ENCODE measurements at regions not wholly inside any gene's neighbourhood (a gene's known extent, or its start where the extent isn't known, plus 50 kb on each side); places are given as distances from the start of the nearest gene placed in this dataset.

- Histone ChIP-seq H3K27ac (no peak overlapping the region), H3K9me3 (no peaks in the 10 kb centered on the region), H3K4me3 (no peak overlapping the region), H3K4me1 (no peaks in the 10 kb centered on the region), H3K27me3 (no peaks in the 10 kb centered on the region), H3K36me3 (replicated peaks in 1 of 2; ENCODE audit: insufficient read depth in 1 of 2, low read depth in 2 of 2) (no peaks in the 10 kb centered on the region)
- intact Hi-C loops (cut with DNase I), result no loop called here
- ATAC-seq (no peak), DNase-seq (no peak)
- TF ChIP-seq POLR2A (IDR thresholded peaks at IDR 0.05) (no peak), CTCF (IDR thresholded peaks at IDR 0.05) (no peak)
- WGBS, 2 donors, result 7 to 15% methylated on average over 1 of the region's 1 CpG
Observed at GRCh38 chr6:120496661-120497060, 837.6 kb downstream of the TBC1D32 start.

- Histone ChIP-seq H3K36me3 (replicated peaks in 1 of 2; ENCODE audit: insufficient read depth in 1 of 2, low read depth in 2 of 2) (no peaks in the 10 kb centered on the region), H3K27ac (no peak overlapping the region), H3K4me3 (no peak overlapping the region), H3K27me3 (no peaks in the 10 kb centered on the region), H3K4me1 (no peaks in the 10 kb centered on the region), H3K9me3 (no peaks in the 10 kb centered on the region)
- DNase-seq (no peak), ATAC-seq (no peak)
- intact Hi-C loops (cut with DNase I), result no loop called here
- TF ChIP-seq POLR2A (IDR thresholded peaks at IDR 0.05), result no peak
- no peak for TF ChIP-seq CTCF (IDR thresholded peaks at IDR 0.05)
Observed at GRCh38 chr6:120493505-120493904, 840.8 kb downstream of the TBC1D32 start.

GRCh38 chr6:120489941-120490340 is 844.3 kb downstream of the TBC1D32 start:
- intact Hi-C loops (cut with DNase I), result no loop called here
- Histone ChIP-seq H3K27me3 (no peaks in the 10 kb centered on the region), H3K27ac (no peak overlapping the region), H3K4me1 (no peaks in the 10 kb centered on the region), H3K4me3 (no peak overlapping the region), H3K36me3 (replicated peaks in 1 of 2; ENCODE audit: insufficient read depth in 1 of 2, low read depth in 2 of 2) (no peaks in the 10 kb centered on the region), H3K9me3 (no peaks in the 10 kb centered on the region)
- TF ChIP-seq POLR2A (IDR thresholded peaks at IDR 0.05) (no peak), CTCF (IDR thresholded peaks at IDR 0.05) (no peak)
- DNase-seq (no peak), ATAC-seq (no peak)
- 59 to 64% methylated on average over 2 of the region's 2 CpGs for WGBS, 2 donors

GRCh38 chr6:120484146-120484545 is 850.1 kb downstream of the TBC1D32 start:
- 77 to 88% methylated on average over 2 of the region's 2 CpGs for WGBS, 2 donors
- H3K9me3 ChIP-seq, result no peaks in the 10 kb centered on the region
- no peaks in the 10 kb centered on the region for H3K36me3 ChIP-seq (replicated peaks in 1 of 2; ENCODE audit: insufficient read depth in 1 of 2, low read depth in 2 of 2)
- H3K4me3 ChIP-seq, result no peak overlapping the region
- no peaks in the 10 kb centered on the region for H3K4me1 ChIP-seq
- no peak overlapping the region for H3K27ac ChIP-seq
- no peak for ATAC-seq
- intact Hi-C loops (cut with DNase I), result no loop called here
- no peak for DNase-seq
- H3K27me3 ChIP-seq, result no peaks in the 10 kb centered on the region
- TF ChIP-seq POLR2A (IDR thresholded peaks at IDR 0.05), result no peak
- TF ChIP-seq CTCF (IDR thresholded peaks at IDR 0.05), result no peak

- no peak overlapping the region for H3K27ac ChIP-seq
- no peaks in the 10 kb centered on the region for H3K27me3 ChIP-seq
- no peaks in the 10 kb centered on the region for H3K36me3 ChIP-seq (replicated peaks in 1 of 2; ENCODE audit: insufficient read depth in 1 of 2, low read depth in 2 of 2)
- no peaks in the 10 kb centered on the region for H3K4me1 ChIP-seq
- ATAC-seq, result no peak
- TF ChIP-seq CTCF (IDR thresholded peaks at IDR 0.05) (no peak), POLR2A (IDR thresholded peaks at IDR 0.05) (no peak)
- WGBS, 2 donors, result 32 to 47% methylated on average over 1 of the region's 1 CpG
- no peak overlapping the region for H3K4me3 ChIP-seq
- no peak for DNase-seq
- intact Hi-C loops (cut with DNase I), result no loop called here
- H3K9me3 ChIP-seq, result no peaks in the 10 kb centered on the region
Observed at GRCh38 chr6:120478650-120479049, 855.6 kb downstream of the TBC1D32 start.

Data from body of pancreas (tissue), 4 donors.